ENCODE measurements at regions not wholly inside any gene's neighbourhood (a gene's known extent, or its start where the extent isn't known, plus 50 kb on each side); places are given as distances from the start of the nearest gene placed in this dataset.

- FAIRE-seq: no peak
- WGBS, 2 experiments (ENCODE audit: extremely low coverage in 1 of 2, insufficient coverage in 1 of 2, insufficient read length in 1 of 2, insufficient replicate concordance in 2 of 2, low coverage in 1 of 2, low lambda C conversion rate in 2 of 2, missing lambda C conversion rate in 1 of 2): 82% methylated on average over 2 of the region's 2 CpGs; no CpG with 5 or more reads in 1 of the 2 experiments
- no peak for TF ChIP-seq EZH2 (IDR thresholded peaks at IDR 0.05; ENCODE audit: low read depth, low read length, severe bottlenecking)
- no peak for TF ChIP-seq KDM4A (IDR thresholded peaks at IDR 0.05; ENCODE audit: low read depth, low read length, severe bottlenecking)
- TF ChIP-seq ATF3 (IDR thresholded peaks at IDR 0.05; ENCODE audit: insufficient read depth, low read depth, low read length): no peak
- no peak for TF ChIP-seq MAFK (IDR thresholded peaks at IDR 0.05; ENCODE audit: low read depth, low read length)
- no peak for TF ChIP-seq SIRT6 (IDR thresholded peaks at IDR 0.05; ENCODE audit: low read length)
- TF ChIP-seq JUND (IDR thresholded peaks at IDR 0.05; ENCODE audit: low read length): no peak
- no peak for TF ChIP-seq NRF1 (IDR thresholded peaks at IDR 0.05; ENCODE audit: low read depth, low read length)
Observed at GRCh38 chr6:90644492-90644891, 57.6 kb upstream of the MAP3K7 start.

More at GRCh38 chr6:90644492-90644891, 57.6 kb upstream of the MAP3K7 start:
- Histone ChIP-seq H4K91ac (replicated peaks; ENCODE audit: insufficient read length, low read length) (no peak overlapping the region), H2BK120ac (replicated peaks; ENCODE audit: low read depth, low read length) (no peak overlapping the region), H2BK12ac (ENCODE audit: low read depth, low read length) (no peak overlapping the region), H3K9me3 (ENCODE audit: insufficient read depth in 2 of 2, low read depth in 1 of 2, low read length in 1 of 2) (no peaks in the 10 kb centered on the region), H3K4ac (replicated peaks; ENCODE audit: insufficient read length, low read depth, low read length) (no peak overlapping the region), H3K14ac (ENCODE audit: insufficient read length) (no peak overlapping the region), H4K20me1 (replicated peaks in 1 of 2; ENCODE audit: control insufficient read depth in 1 of 2, insufficient read depth in 2 of 2, low read length in 2 of 2) (no peaks in the 10 kb centered on the region), H2BK15ac (ENCODE audit: low read length) (no peak overlapping the region), H3K9ac (replicated peaks in 1 of 4; ENCODE audit: extremely low read depth in 1 of 4, low read depth in 3 of 4, low read length in 3 of 4) (no peak overlapping the region), H3K4me3 (ENCODE audit: extremely low read depth in 1 of 4, insufficient read depth in 2 of 4, low read depth in 3 of 4, low read length in 4 of 4) (no peak overlapping the region), H3K27me3 (replicated peaks in 1 of 4; ENCODE audit: control insufficient read depth in 3 of 4, extremely low read depth in 1 of 4, insufficient read depth in 3 of 4, low read length in 3 of 4) (no peaks in the 10 kb centered on the region), H4K8ac (ENCODE audit: extremely low read depth, insufficient read depth, low read length) (no peak overlapping the region), H3K23me2 (ENCODE audit: low read depth, low read length) (no peaks in the 10 kb centered on the region), H3K27ac (ENCODE audit: low read depth, low read length) (no peak overlapping the region), H3K79me2 (ENCODE audit: control insufficient read depth in 1 of 2, insufficient read depth in 2 of 2, low read length in 2 of 2) (no peaks in the 10 kb centered on the region), H4K5ac (ENCODE audit: insufficient read length, low read depth, low read length) (no peak overlapping the region), H3K79me1 (ENCODE audit: low read depth, low read length) (no peaks in the 10 kb centered on the region), H3K18ac (ENCODE audit: extremely low read depth, low read length) (no peak overlapping the region), H3K56ac (replicated peaks; ENCODE audit: insufficient read length, low read depth, low read length) (no peak overlapping the region), H3K23ac (ENCODE audit: insufficient read length) (no peak overlapping the region), H2AK5ac (ENCODE audit: low read depth, low read length) (no peak overlapping the region), H3K36me3 (ENCODE audit: control insufficient read depth in 2 of 4, insufficient read depth in 4 of 4, low read length in 3 of 4) (no peaks in the 10 kb centered on the region), H3K4me1 (replicated peaks in 1 of 4; ENCODE audit: control insufficient read depth in 3 of 4, insufficient read depth in 4 of 4, low read length in 3 of 4) (no peaks in the 10 kb centered on the region), H2BK20ac (ENCODE audit: low read length) (no peak overlapping the region), H2BK5ac (ENCODE audit: low read depth, low read length) (no peak overlapping the region), H3K4me2 (ENCODE audit: insufficient read depth in 1 of 2, low read depth in 2 of 2, low read length in 2 of 2) (no peak overlapping the region), H2AFZ (ENCODE audit: low read length) (0 out of 2 replicates have a peak overlapping the region, but pooled peaks have one; percentile 10)
- ChIA-PET CTCF (ENCODE audit: partially characterized antibody) (interaction anchor here (0.8 kb wide), 1 partner anchor 241 kb away, joined by 3 read pairs; no protein-coding TSS in a partner anchor), POLR2A (ENCODE audit: partially characterized antibody) (no interaction called here)
- DNase-seq (ENCODE audit: low read depth in 1 of 2, low spot score in 2 of 2): no peak

Measured in H1 (cell line).